Activated CD4-positive, alpha-beta memory T cell treated with anti-CD3 and anti-CD28 coated beads, Interleukin-2, amount 10 ng/mL, durations not matched to agents 7 days and 5 days (primary cell): ENCODE measurements at regions not wholly inside any gene's neighbourhood (a gene's known extent, or its start where the extent isn't known, plus 50 kb on each side); places are given as distances from the start of the nearest gene placed in this dataset.
"Not testable (repeated sequence)": the region's sequence is repeated elsewhere in the genome, so short reads cannot be mapped to it uniquely, and the experiment has no call there.

Source experiments
- CTCF ChIA-PET: fragments of 350-600 bp; sonication (Branson Sonifier 250); formaldehyde crosslinking; loops from one replicate; lab custom pipeline; 2021; ENCODE audit warnings: antibody characterized with exemption, inconsistent platforms; lab: Charles Lee
- POLR2A ChIA-PET: fragments of 350-600 bp; sonication (Branson Sonifier 250); formaldehyde crosslinking; loops from one replicate; lab custom pipeline; 2021; ENCODE audit warnings: antibody characterized with exemption; lab: Charles Lee
- DNase-seq: peaks from one replicate; pipeline ENCODE4 v3.0.0-alpha.2; 2020
- H3K27ac Mint-ChIP-seq: one replicate; pipeline ENCODE4 v1.8.0; 2021; ENCODE audit warnings: mild to moderate bottlenecking, mixed read lengths
- H3K27me3 Mint-ChIP-seq: one replicate; pipeline ENCODE4 v1.8.0; 2021; ENCODE audit warnings: mixed read lengths
- H3K36me3 Mint-ChIP-seq: one replicate; pipeline ENCODE4 v1.8.0; 2021; ENCODE audit warnings: low read depth, mixed read lengths
- H3K4me1 Mint-ChIP-seq: one replicate; pipeline ENCODE4 v1.8.0; 2021; ENCODE audit warnings: mixed read lengths
- H3K4me3 Mint-ChIP-seq: one replicate; pipeline ENCODE4 v1.8.0; 2021; ENCODE audit warnings: mild to moderate bottlenecking, mixed read lengths
- H3K9me3 Mint-ChIP-seq: one replicate; pipeline ENCODE4 v1.8.0; 2021; ENCODE audit warnings: mixed read lengths

GRCh38 chr18:75712124-75712867, 284.8 kb upstream of the SMIM21 start:
- POLR2A ChIA-PET, H3K4me3 Mint-ChIP-seq, H3K9me3 Mint-ChIP-seq, H3K4me1 Mint-ChIP-seq, CTCF ChIA-PET, H3K27me3 Mint-ChIP-seq, H3K27ac Mint-ChIP-seq, H3K36me3 Mint-ChIP-seq, DNase-seq: not testable (repeated sequence)

GRCh38 chr18:75700561-75700960, 273.1 kb upstream of the SMIM21 start:
- no peaks in the 10 kb centered on the region for H3K4me1 Mint-ChIP-seq
- H3K27ac Mint-ChIP-seq = no peak overlapping the region
- no peak for DNase-seq

GRCh38 chr18:75698861-75699260, 271.4 kb upstream of the SMIM21 start:
- no peak overlapping the region for H3K27ac Mint-ChIP-seq
- DNase-seq = no peak
- H3K9me3 Mint-ChIP-seq = peaks cover 2% of the 10 kb centered on the region
- POLR2A ChIA-PET = no interaction called here
- H3K4me1 Mint-ChIP-seq = no peaks in the 10 kb centered on the region
- CTCF ChIA-PET = no interaction called here
- no peaks in the 10 kb centered on the region for H3K27me3 Mint-ChIP-seq
- no peak overlapping the region for H3K4me3 Mint-ChIP-seq
- H3K36me3 Mint-ChIP-seq = no peaks in the 10 kb centered on the region

More at GRCh38 chr18:75700561-75700960, 273.1 kb upstream of the SMIM21 start:
- Mint-ChIP-seq H3K9me3 (peaks cover 2% of the 10 kb centered on the region), H3K27me3 (no peaks in the 10 kb centered on the region), H3K4me3 (no peak overlapping the region), H3K36me3 (no peaks in the 10 kb centered on the region)
- POLR2A ChIA-PET = no interaction called here
- CTCF ChIA-PET = no interaction called here

GRCh38 chr18:75697493-75697892, 270.0 kb upstream of the SMIM21 start:
- Mint-ChIP-seq H3K9me3 (no peaks in the 10 kb centered on the region), H3K27ac (no peak overlapping the region), H3K4me1 (no peaks in the 10 kb centered on the region), H3K36me3 (no peaks in the 10 kb centered on the region), H3K4me3 (no peak overlapping the region), H3K27me3 (no peaks in the 10 kb centered on the region)
- ChIA-PET CTCF (no interaction called here), POLR2A (no interaction called here)
- DNase-seq = no peak

- no peaks in the 10 kb centered on the region for H3K4me1 Mint-ChIP-seq
- no peaks in the 10 kb centered on the region for H3K9me3 Mint-ChIP-seq
- H3K4me3 Mint-ChIP-seq = no peak overlapping the region
- CTCF ChIA-PET = no interaction called here
- POLR2A ChIA-PET = no interaction called here
- no peak overlapping the region for H3K27ac Mint-ChIP-seq
- no peaks in the 10 kb centered on the region for H3K36me3 Mint-ChIP-seq
- H3K27me3 Mint-ChIP-seq = no peaks in the 10 kb centered on the region
- no peak for DNase-seq
These were observed 268.9 kb upstream of the SMIM21 start for GRCh38 chr18:75696391-75696790.

- H3K36me3 Mint-ChIP-seq = no peaks in the 10 kb centered on the region
- DNase-seq = no peak
- POLR2A ChIA-PET = no interaction called here
These were observed 266.8 kb upstream of the SMIM21 start for GRCh38 chr18:75694292-75694691.

GRCh38 chr18:75691483-75691882, 264.0 kb upstream of the SMIM21 start:
- Mint-ChIP-seq H3K4me1 (no peaks in the 10 kb centered on the region), H3K4me3 (no peak overlapping the region), H3K36me3 (no peaks in the 10 kb centered on the region), H3K27ac (no peak overlapping the region), H3K27me3 (no peaks in the 10 kb centered on the region), H3K9me3 (no peaks in the 10 kb centered on the region)
- CTCF ChIA-PET = no interaction called here
- POLR2A ChIA-PET = no interaction called here
- DNase-seq = no peak

More at GRCh38 chr18:75694292-75694691, 266.8 kb upstream of the SMIM21 start:
- H3K27me3 Mint-ChIP-seq = no peaks in the 10 kb centered on the region
- no peak overlapping the region for H3K27ac Mint-ChIP-seq
- CTCF ChIA-PET = no interaction called here
- H3K9me3 Mint-ChIP-seq = no peaks in the 10 kb centered on the region
- H3K4me3 Mint-ChIP-seq = no peak overlapping the region
- H3K4me1 Mint-ChIP-seq = no peaks in the 10 kb centered on the region

GRCh38 chr18:75690283-75690682, 262.8 kb upstream of the SMIM21 start:
- H3K27me3 Mint-ChIP-seq, H3K36me3 Mint-ChIP-seq, DNase-seq, H3K9me3 Mint-ChIP-seq, H3K27ac Mint-ChIP-seq, POLR2A ChIA-PET, CTCF ChIA-PET, H3K4me1 Mint-ChIP-seq, H3K4me3 Mint-ChIP-seq: not testable (repeated sequence)

GRCh38 chr18:75687626-75688025, 260.1 kb upstream of the SMIM21 start:
- no peak overlapping the region for H3K27ac Mint-ChIP-seq
- DNase-seq = no peak
- H3K9me3 Mint-ChIP-seq = no peaks in the 10 kb centered on the region
- H3K36me3 Mint-ChIP-seq = no peaks in the 10 kb centered on the region
- no peak overlapping the region for H3K4me3 Mint-ChIP-seq
- CTCF ChIA-PET = no interaction called here
- H3K4me1 Mint-ChIP-seq = no peaks in the 10 kb centered on the region
- H3K27me3 Mint-ChIP-seq = no peaks in the 10 kb centered on the region
- POLR2A ChIA-PET = no interaction called here

GRCh38 chr18:75683426-75683825, 255.9 kb upstream of the SMIM21 start:
- DNase-seq = no peak
- no peak overlapping the region for H3K4me3 Mint-ChIP-seq
- CTCF ChIA-PET = no interaction called here
- H3K27me3 Mint-ChIP-seq = no peaks in the 10 kb centered on the region
- H3K36me3 Mint-ChIP-seq = no peaks in the 10 kb centered on the region
- POLR2A ChIA-PET = no interaction called here
- H3K9me3 Mint-ChIP-seq = no peaks in the 10 kb centered on the region
- H3K4me1 Mint-ChIP-seq = no peaks in the 10 kb centered on the region
- H3K27ac Mint-ChIP-seq = no peak overlapping the region

GRCh38 chr18:75681538-75682115, 254.1 kb upstream of the SMIM21 start:
- Mint-ChIP-seq H3K27me3 (no peaks in the 10 kb centered on the region), H3K4me3 (no peak overlapping the region), H3K36me3 (no peaks in the 10 kb centered on the region), H3K27ac (no peak overlapping the region), H3K4me1 (no peaks in the 10 kb centered on the region), H3K9me3 (no peaks in the 10 kb centered on the region)
- ChIA-PET CTCF (no interaction called here), POLR2A (no interaction called here)
- no peak for DNase-seq

GRCh38 chr18:75679331-75679730, 251.8 kb upstream of the SMIM21 start:
- POLR2A ChIA-PET = no interaction called here
- no peaks in the 10 kb centered on the region for H3K4me1 Mint-ChIP-seq

GRCh38 chr18:75678627-75679026, 251.1 kb upstream of the SMIM21 start:
- ChIA-PET CTCF (no interaction called here), POLR2A (no interaction called here)
- DNase-seq = no peak
- H3K27ac Mint-ChIP-seq = no peak overlapping the region
- H3K9me3 Mint-ChIP-seq = no peaks in the 10 kb centered on the region
- no peaks in the 10 kb centered on the region for H3K36me3 Mint-ChIP-seq
- H3K27me3 Mint-ChIP-seq = no peaks in the 10 kb centered on the region
- H3K4me1 Mint-ChIP-seq = no peaks in the 10 kb centered on the region
- H3K4me3 Mint-ChIP-seq = no peak overlapping the region

More at GRCh38 chr18:75679331-75679730, 251.8 kb upstream of the SMIM21 start:
- Mint-ChIP-seq H3K27me3 (no peaks in the 10 kb centered on the region), H3K27ac (no peak overlapping the region), H3K36me3 (no peaks in the 10 kb centered on the region), H3K9me3 (no peaks in the 10 kb centered on the region), H3K4me3 (no peak overlapping the region)
- no peak for DNase-seq
- CTCF ChIA-PET = no interaction called here
